GM12873 (cell line): ENCODE measurements at regions not wholly inside any gene's neighbourhood (a gene's known extent, or its start where the extent isn't known, plus 50 kb on each side); places are given as distances from the start of the nearest gene placed in this dataset.

Experiments used
- TF ChIP-seq, protein P1 (sequence below): IDR thresholded peaks from 2 replicates; pipeline ENCODE4 v1.5.1; 2012; ENCODE audit warnings: low read depth, mild to moderate bottlenecking, moderate library complexity, low read length, control low read depth; ENCODE audit not compliant: insufficient read depth; ENCODE audit errors: missing control alignments

DNA sequence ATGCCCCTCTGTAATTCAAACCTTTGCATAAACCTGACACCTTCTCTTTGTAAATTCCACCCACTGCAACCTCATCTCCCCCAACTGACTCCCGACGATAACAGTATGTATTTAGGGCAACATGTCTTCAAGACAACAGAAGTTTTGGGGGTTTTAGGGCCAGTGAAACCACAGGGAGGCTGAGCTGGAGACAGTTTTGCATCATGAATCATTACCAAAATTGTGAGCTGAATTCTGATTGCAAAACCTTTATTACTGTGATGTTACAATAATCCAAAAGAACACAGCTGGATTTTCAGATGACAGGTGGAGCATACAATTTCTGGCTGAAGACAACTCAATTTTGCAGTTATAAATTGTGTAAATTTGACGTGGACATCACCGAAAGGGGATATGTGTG, 281.3 kb upstream of the TTC14 start:
- TF ChIP-seq, protein P1, sequence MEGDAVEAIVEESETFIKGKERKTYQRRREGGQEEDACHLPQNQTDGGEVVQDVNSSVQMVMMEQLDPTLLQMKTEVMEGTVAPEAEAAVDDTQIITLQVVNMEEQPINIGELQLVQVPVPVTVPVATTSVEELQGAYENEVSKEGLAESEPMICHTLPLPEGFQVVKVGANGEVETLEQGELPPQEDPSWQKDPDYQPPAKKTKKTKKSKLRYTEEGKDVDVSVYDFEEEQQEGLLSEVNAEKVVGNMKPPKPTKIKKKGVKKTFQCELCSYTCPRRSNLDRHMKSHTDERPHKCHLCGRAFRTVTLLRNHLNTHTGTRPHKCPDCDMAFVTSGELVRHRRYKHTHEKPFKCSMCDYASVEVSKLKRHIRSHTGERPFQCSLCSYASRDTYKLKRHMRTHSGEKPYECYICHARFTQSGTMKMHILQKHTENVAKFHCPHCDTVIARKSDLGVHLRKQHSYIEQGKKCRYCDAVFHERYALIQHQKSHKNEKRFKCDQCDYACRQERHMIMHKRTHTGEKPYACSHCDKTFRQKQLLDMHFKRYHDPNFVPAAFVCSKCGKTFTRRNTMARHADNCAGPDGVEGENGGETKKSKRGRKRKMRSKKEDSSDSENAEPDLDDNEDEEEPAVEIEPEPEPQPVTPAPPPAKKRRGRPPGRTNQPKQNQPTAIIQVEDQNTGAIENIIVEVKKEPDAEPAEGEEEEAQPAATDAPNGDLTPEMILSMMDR = no peak

DNA sequence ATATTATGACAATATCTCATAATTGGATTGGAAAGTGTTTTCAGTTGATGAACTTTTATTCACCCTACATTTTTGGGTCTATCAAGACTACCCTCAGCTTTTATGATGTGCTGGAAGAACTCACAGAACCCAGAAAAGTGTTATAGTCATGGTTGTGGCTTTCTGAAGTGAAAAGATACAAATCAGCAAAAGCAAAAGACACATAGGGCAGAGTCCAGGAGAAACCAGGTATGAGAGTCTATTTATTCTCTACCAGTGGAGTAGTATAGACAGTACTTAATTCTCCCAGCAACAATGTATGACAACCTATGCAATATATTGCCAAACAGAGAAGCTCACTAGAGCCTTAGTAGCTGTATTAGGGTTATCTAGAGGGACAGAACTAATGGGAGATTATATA, 280.4 kb upstream of the TTC14 start:
- TF ChIP-seq, protein P1 = no peak

DNA sequence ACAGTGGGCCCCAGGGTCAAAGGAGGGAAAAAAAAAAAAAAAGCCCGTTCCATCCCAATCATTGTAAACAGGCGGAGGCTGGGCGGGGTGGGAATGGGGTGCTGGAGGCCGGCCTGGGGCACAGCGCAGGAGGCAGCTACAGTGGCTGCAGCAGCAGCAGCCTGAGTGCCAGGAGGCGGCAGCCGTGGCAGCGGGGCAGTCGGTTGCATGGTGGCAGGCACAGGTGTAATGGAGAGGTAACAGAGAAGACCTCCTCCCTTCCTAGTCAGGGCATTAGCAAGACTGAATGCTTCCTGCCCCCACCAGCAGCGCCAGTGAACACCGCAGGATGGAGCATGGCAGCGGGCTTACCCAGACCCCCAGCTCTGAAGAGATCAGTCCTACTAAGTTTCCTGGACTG, 279.1 kb upstream of the TTC14 start:
- TF ChIP-seq, protein P1 = no peak

DNA sequence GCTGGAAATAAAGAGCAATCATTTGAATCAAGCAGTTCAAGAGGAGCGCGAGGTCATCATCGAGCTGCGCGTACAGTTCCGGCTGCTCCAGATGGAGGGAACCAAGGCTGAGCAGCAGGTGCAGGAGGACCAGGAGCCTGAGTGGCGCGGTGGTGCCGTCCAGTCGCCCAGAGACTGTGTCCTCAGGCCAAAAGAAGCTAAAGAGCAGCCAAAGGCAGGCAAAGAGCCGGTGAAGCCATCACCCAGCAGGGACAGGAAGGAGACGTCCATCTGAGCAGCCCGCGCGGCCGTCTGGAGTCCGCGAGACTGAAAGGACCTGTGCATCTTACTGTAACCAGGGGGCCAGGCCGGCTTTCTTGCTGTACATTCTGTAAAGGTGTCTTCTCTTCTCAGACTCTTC, 277.2 kb upstream of the TTC14 start:
- TF ChIP-seq, protein P1 = no peak

DNA sequence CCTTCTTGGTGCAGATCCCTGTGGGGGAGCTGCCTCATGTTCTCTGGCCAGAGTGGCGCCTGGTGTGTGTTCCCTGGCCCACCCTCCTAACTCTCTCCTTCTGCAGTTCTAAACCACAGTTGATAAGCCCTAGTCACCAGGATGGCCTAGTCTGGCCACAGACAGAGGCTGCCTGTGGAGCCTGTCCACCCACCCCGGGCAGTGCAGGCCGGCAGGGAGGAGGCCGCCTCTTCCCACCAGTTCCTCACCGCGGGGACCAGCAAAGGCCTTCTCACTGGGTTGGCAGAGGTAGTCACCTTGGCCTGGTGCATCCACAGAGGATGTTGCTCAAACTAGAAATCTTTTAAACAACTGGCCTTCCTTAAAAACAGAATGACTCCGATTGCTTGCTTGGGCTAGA, 276.4 kb upstream of the TTC14 start:
- TF ChIP-seq, protein P1 = no peak

DNA sequence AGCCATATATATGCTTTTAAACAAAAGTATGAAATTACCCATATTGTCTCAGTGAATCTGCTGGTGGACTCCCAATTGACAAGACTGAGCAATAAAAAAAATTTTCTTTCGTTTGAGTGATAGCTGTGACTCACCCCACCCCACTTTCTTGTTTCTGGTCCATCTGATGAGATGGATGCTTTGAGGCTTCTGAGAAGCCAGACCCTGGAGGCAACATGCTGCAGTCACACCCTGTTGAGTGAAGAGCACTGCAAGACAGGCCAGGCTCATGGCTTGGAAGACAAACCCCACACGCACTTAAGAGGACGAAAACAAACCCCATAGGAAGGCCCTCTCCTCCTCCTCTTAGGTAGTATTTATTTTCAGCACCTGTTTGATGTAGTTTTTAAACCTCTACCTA, 276.0 kb upstream of the TTC14 start:
- TF ChIP-seq, protein P1 = no peak

DNA sequence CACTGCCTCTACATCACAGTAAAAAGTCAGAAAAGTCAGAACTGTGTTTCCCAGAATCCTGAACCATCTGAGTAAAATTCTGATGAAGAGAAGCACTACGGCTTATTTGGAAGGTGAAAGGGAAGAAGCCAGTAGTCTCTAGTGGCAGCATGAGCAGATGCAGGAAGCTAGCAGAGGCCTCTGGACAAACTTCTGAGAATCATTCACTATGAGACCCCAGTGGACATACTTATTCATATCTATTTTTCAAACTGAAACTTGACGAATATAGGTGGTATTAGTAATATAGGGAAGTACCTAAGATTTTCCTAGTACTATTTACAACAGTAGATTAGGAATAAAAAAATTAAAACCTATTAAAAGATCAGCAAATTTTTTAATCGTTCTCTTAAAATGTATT, 272.8 kb upstream of the TTC14 start:
- TF ChIP-seq, protein P1 = peak; percentile 33

DNA sequence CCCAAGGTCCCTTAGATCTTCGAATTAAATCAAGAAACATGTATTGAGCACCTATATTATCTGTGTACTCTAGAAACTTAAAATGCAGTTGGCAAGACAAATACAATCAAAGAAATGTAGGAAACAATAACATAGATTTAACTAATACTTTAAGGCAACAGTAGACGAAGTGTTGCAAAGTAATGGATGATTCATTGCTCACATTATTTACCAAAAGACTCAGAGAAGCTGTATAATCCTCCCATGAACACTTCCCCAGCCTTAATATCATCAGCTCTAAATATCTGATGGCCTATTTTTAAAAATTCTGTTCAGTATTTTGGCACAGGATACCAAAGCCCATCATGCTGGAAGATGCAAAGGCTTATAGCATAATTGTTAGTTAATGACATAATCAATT, 272.1 kb upstream of the TTC14 start:
- TF ChIP-seq, protein P1 = no peak
